Pancreas (tissue), 10 donors: ENCODE measurements at regions not wholly inside any gene's neighbourhood (a gene's known extent, or its start where the extent isn't known, plus 50 kb on each side); places are given as distances from the start of the nearest gene placed in this dataset.

ENCODE experiments used
- ATAC-seq, 4 donors: fragments of 200-7000 bp; cut with Tn5 transposase; one replicate each; pipeline versions ENCODE4 v1.8.0 to v1.9.1; 2020; ENCODE audit warnings: mild to moderate bottlenecking in 4 of 4, moderate library complexity in 4 of 4
- DNase-seq, 6 donors: peaks; one replicate each; pipeline ENCODE4 v3.0.0-alpha.2; 2020
- FAIRE-seq: peaks from 2 replicates; lab custom pipeline; 2012; peaks lifted over from hg19 to GRCh38; lab: Jason Lieb, UNC
- H3K27ac ChIP-seq, 4 donors: fragments of 200-600 bp; sonication (generic); 1 replicate in 3 of 4; 2 replicates in 1 of 4; pipeline versions ENCODE4 v1.5.0 to v1.8.0; 2020
- H3K27me3 ChIP-seq, 4 donors: fragments of 200-600 bp; one replicate each; pipeline ENCODE4 v1.8.0; 2021
- H3K36me3 ChIP-seq, 3 donors: fragments of 200-600 bp; sonication (generic) in 1 of 3; one replicate each; pipeline versions ENCODE4 v1.5.0 to v1.8.0; 2020 to 2021
- H3K4me1 ChIP-seq, 3 donors: fragments of 200-600 bp; one replicate each; pipeline ENCODE4 v1.8.0; 2021
- H3K4me3 ChIP-seq, 4 donors: fragments of 200-600 bp; sonication (generic) in 2 of 4; one replicate each; pipeline versions ENCODE4 v1.5.0 to v1.8.0; 2020 to 2021
- H3K9me3 ChIP-seq, 4 donors: fragments of 200-600 bp; one replicate each; pipeline ENCODE4 v1.8.0; 2021
- CTCF ChIP-seq, 4 donors: fragments of 200-600 bp; sonication (generic) in 3 of 4; IDR thresholded peaks; one replicate each; pipeline versions ENCODE4 v1.5.0 to v1.8.0; 2021; ENCODE audit warnings: antibody characterized with exemption in 4 of 4
- WGBS, 2 donors: extraction: QIAGEN DNeasy Blood & Tissue Kit; methylation state at CpG; one replicate each; pipeline ENCODE4 v1.1.7; 2013; 5-methylcytosine and 5-hydroxymethylcytosine counted together
- intact Hi-C, 3 donors: fragments of 100-400 bp; cut with DNase I; formaldehyde crosslinking; loops; one replicate each; pipeline versions ENCODE4 v1.11.1 to v1.14.2; 2022
- donor health status: healthy with polysubstance abuse.
- donor health status: DM: no; HTN: no; CAD: no; lungs with moderate emphysema.
- donor health status: DM: no; HTN: no; CAD: no.
- donor health status: control.
- donor health status: control.
- donor health status: Bipolar disorder and iron deficiency.
- donor health status: DM: yes; HTN: yes; CAD: no.
- donor health status: DM: no; HTN: no; CAD: no.
- donor health status: DM: no; HTN: no; CAD: no.
- donor health status: DM: yes; HTN: yes; CAD: no.

- intact Hi-C loops: no loop called here
- TF ChIP-seq CTCF (IDR thresholded peaks at IDR 0.05): no peak
- H3K9me3 ChIP-seq: no peaks in the 10 kb centered on the region
- H3K27me3 ChIP-seq: no peaks in the 10 kb centered on the region
- WGBS, 2 donors: 84 to 85% methylated on average over 2 of the region's 2 CpGs
- FAIRE-seq (no peak), DNase-seq (no peak), ATAC-seq (no peak)
- H3K4me1 ChIP-seq: no peaks in the 10 kb centered on the region
- H3K27ac ChIP-seq: no peak overlapping the region
- no peaks in the 10 kb centered on the region for H3K36me3 ChIP-seq
- H3K4me3 ChIP-seq: no peak overlapping the region
Observed at GRCh38 chr14:59085207-59085739, 103.2 kb upstream of the DAAM1 start.

GRCh38 chr14:59086241-59086882, 102.1 kb upstream of the DAAM1 start:
- no peaks in the 10 kb centered on the region for H3K36me3 ChIP-seq
- H3K4me1 ChIP-seq: no peaks in the 10 kb centered on the region
- H3K4me3 ChIP-seq: no peak overlapping the region
- H3K27ac ChIP-seq: no peak overlapping the region
- intact Hi-C loops: no loop called here
- WGBS, 2 donors: 37% methylated on average over 5 of the region's 5 CpGs
- H3K27me3 ChIP-seq: no peaks in the 10 kb centered on the region
- FAIRE-seq (no peak), DNase-seq (no peak), ATAC-seq (no peak)
- TF ChIP-seq CTCF (IDR thresholded peaks at IDR 0.05): no peak
- no peaks in the 10 kb centered on the region for H3K9me3 ChIP-seq

- FAIRE-seq: no peak
- Histone ChIP-seq H3K9me3 (no peaks in the 10 kb centered on the region), H3K27ac (no peak overlapping the region), H3K36me3 (no peaks in the 10 kb centered on the region), H3K4me3 (no peak overlapping the region), H3K4me1 (no peaks in the 10 kb centered on the region), H3K27me3 (no peaks in the 10 kb centered on the region)
- no peak for ATAC-seq
- intact Hi-C loops: no loop called here
- DNase-seq: no peak
- TF ChIP-seq CTCF (IDR thresholded peaks at IDR 0.05): no peak
- 87 to 92% methylated on average over 3 of the region's 3 CpGs for WGBS, 2 donors
Observed at GRCh38 chr14:59087240-59087639, 101.2 kb upstream of the DAAM1 start.

GRCh38 chr14:59087711-59088110, 100.8 kb upstream of the DAAM1 start:
- Histone ChIP-seq H3K36me3 (no peaks in the 10 kb centered on the region), H3K27me3 (no peaks in the 10 kb centered on the region), H3K9me3 (no peaks in the 10 kb centered on the region), H3K4me1 (no peaks in the 10 kb centered on the region), H3K27ac (no peak overlapping the region), H3K4me3 (no peak overlapping the region)
- no peak for TF ChIP-seq CTCF (IDR thresholded peaks at IDR 0.05)
- ATAC-seq (no peak), FAIRE-seq (no peak), DNase-seq (no peak)
- WGBS, 2 donors: 87 to 96% methylated on average over 2 of the region's 2 CpGs
- intact Hi-C loops: no loop called here

GRCh38 chr14:59090572-59090971, 97.9 kb upstream of the DAAM1 start:
- WGBS, 2 donors: 69 to 77% methylated on average over 4 of the region's 4 CpGs
- Histone ChIP-seq H3K27me3 (no peaks in the 10 kb centered on the region), H3K9me3 (no peaks in the 10 kb centered on the region), H3K27ac (no peak overlapping the region), H3K4me3 (no peak overlapping the region), H3K4me1 (no peaks in the 10 kb centered on the region), H3K36me3 (no peaks in the 10 kb centered on the region)
- TF ChIP-seq CTCF (IDR thresholded peaks at IDR 0.05): no peak
- intact Hi-C loops: no loop called here
- no peak for DNase-seq
- no peak for FAIRE-seq
- no peak for ATAC-seq
